ENCODE measurements at regions not wholly inside any gene's neighbourhood (a gene's known extent, or its start where the extent isn't known, plus 50 kb on each side); places are given as distances from the start of the nearest gene placed in this dataset.

DNA sequence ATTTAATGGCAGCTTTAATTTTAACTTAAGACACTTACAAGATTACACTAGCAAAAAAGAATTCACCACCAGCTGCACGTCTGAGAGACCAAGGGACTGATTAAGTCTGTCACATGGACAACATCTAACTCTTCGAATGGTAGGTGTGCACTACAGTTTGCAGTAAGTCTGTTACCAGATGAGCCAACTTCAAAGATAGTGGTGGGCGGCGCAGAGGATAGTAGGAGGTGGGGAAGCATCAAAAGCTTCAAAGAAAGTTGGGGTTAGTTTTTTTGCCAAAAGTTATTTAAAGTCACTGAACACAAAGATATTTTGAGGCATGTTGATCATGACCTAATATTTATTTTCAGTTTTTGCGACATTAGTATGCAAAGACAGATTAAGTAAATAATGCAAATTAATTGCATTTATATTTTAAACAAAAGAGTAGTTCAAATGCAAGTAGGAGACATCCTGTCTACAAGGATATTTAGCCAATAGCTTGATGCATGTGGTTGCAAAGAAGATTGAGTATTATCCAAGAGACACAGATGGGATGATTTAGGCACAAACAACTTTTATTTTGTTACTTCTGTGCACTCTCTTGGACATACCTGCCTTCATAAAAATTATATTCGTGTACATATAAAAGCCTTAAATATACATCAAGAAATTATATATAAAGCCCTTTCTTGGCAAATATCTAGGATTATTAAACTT is 327.7 kb downstream of the BMP4 start:
- no peak overlapping the region for H3K4me3 ChIP-seq
- H3K79me2 ChIP-seq (ENCODE audit: control insufficient read depth, insufficient read depth, low read length), result no peaks in the 10 kb centered on the region
- H3K9ac ChIP-seq (ENCODE audit: insufficient read depth in 1 of 2, low read depth in 2 of 2, low read length in 2 of 2), result no peak overlapping the region
- FAIRE-seq (no peak), DNase-seq (ENCODE audit: extremely low read depth in 1 of 4, low spot score in 3 of 4) (no peak), ATAC-seq (no peak)
- CTCF ChIA-PET (ENCODE audit: low intra/inter-chr PET ratio), result no interaction called here
- no peaks in the 10 kb centered on the region for H3K4me1 ChIP-seq (replicated peaks in 1 of 2; ENCODE audit: control insufficient read depth in 2 of 2, insufficient read depth in 2 of 2, low read length in 2 of 2)
- no peaks in the 10 kb centered on the region for H3K9me3 ChIP-seq (replicated peaks; ENCODE audit: control insufficient read depth, insufficient read depth, low read depth, low read length)
- H3K36me3 ChIP-seq (ENCODE audit: control insufficient read depth, insufficient read depth, low read length), result no peaks in the 10 kb centered on the region
- TF ChIP-seq SNRNP70 (optimal IDR thresholded peaks at IDR 0.05; ENCODE audit: low read depth, low read length), result no peak
- TF ChIP-seq, protein P1, sequence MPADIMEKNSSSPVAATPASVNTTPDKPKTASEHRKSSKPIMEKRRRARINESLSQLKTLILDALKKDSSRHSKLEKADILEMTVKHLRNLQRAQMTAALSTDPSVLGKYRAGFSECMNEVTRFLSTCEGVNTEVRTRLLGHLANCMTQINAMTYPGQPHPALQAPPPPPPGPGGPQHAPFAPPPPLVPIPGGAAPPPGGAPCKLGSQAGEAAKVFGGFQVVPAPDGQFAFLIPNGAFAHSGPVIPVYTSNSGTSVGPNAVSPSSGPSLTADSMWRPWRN (IDR thresholded peaks at IDR 0.05; ENCODE audit: low read depth), result no peak
- TF ChIP-seq CHD4 (IDR thresholded peaks at IDR 0.05; ENCODE audit: insufficient read depth, insufficient replicate concordance, low read depth, low read length, poor library complexity, severe bottlenecking), result no peak
- TF ChIP-seq, protein P2, sequence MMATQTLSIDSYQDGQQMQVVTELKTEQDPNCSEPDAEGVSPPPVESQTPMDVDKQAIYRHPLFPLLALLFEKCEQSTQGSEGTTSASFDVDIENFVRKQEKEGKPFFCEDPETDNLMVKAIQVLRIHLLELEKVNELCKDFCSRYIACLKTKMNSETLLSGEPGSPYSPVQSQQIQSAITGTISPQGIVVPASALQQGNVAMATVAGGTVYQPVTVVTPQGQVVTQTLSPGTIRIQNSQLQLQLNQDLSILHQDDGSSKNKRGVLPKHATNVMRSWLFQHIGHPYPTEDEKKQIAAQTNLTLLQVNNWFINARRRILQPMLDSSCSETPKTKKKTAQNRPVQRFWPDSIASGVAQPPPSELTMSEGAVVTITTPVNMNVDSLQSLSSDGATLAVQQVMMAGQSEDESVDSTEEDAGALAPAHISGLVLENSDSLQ (IDR thresholded peaks at IDR 0.05), result no peak
- TF ChIP-seq XRCC4 (IDR thresholded peaks at IDR 0.05; ENCODE audit: extremely low read depth, insufficient read depth, insufficient read length), result no peak
- TF ChIP-seq ZNF143 (CRISPR knock-in tag; IDR thresholded peaks at IDR 0.05), result no peak
- no peak for TF ChIP-seq MAFK (IDR thresholded peaks at IDR 0.05; ENCODE audit: low read length)
- TF ChIP-seq ZNF384 (IDR thresholded peaks at IDR 0.05; ENCODE audit: low read depth, low read length), result no peak
- TF ChIP-seq ZFP30 (CRISPR knock-in tag; IDR thresholded peaks at IDR 0.05; ENCODE audit: borderline replicate concordance), result no peak
- TF ChIP-seq STAT5B (CRISPR knock-in tag; IDR thresholded peaks at IDR 0.05), result no peak
- H3K4me2 ChIP-seq (ENCODE audit: insufficient read depth, low read length), result no peak overlapping the region
- BruUV-seq (replicated peaks), result no TSS peak
- H3K27ac ChIP-seq (ENCODE audit: extremely low read depth, low read depth, low read length), result no peak overlapping the region
- no peaks in the 10 kb centered on the region for H4K20me1 ChIP-seq (replicated peaks; ENCODE audit: control insufficient read depth, insufficient read depth, low read length)
- no peak overlapping the region for H2AFZ ChIP-seq (ENCODE audit: low read depth, low read length)
- intact Hi-C loops (cut with micrococcal nuclease), result no loop called here
- WGBS (ENCODE audit: insufficient coverage, low coverage, missing lambda C conversion rate), result 0% methylated on average over 6 of the region's 6 CpGs
- H3K9me1 ChIP-seq (ENCODE audit: control insufficient read depth, insufficient read depth, low read length), result no peaks in the 10 kb centered on the region
- H3K27me3 ChIP-seq (ENCODE audit: control insufficient read depth in 2 of 2, insufficient read depth in 2 of 2, low read length in 2 of 2), result no peaks in the 10 kb centered on the region
- in situ Hi-C loops (cut with MboI), result no loop called here
- POLR2A ChIA-PET, result no interaction called here
